ENCODE measurements at regions not wholly inside any gene's neighbourhood (a gene's known extent, or its start where the extent isn't known, plus 50 kb on each side); places are given as distances from the start of the nearest gene placed in this dataset.

DNA sequence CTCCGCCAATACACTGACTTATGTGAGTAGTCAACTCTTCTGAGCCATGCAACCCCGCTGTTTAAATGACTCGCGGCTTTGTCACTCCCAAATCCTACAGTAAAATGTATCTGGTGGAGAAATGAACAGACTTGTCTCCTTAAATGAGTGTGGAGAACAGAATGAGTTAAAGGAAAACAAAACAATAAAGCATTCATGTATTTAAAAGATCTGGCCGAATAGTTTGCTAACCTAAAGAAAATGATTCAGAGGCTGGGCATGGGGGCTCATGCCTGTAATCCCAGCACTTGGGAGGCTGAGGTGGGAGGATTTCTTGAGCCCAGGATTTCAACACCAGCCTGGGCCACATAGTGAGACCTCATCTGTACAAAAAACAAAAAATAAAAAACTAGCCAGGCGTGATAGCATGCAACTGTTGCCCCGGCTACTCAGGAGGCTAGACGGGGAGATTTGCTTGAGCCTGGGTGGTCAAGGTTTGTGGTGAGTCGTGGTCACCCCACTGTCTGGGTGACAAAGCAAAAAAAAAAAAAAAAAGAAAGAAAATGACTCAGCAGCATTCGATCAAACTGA is 86.5 kb upstream of the PFKP start:
- no peak for DNase-seq

DNA sequence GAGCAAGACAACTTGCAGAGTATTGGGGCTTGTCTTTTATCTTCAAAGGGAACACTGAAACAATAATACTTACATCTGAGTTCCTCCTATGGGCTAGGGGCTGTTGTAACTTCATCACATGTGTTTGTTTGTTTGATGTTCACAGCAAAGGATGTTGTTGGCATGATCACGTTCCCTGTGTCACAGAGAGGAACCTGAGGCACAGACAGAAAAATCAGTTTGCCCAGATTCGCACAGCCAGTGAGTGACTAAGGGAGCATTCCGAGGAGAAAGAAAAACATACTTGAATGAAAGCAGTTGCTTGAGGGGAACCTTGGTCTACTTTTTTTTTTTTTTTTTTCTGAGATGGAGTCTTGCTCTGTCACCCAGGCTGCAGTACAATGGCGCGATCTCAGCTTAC is 87.2 kb upstream of the PFKP start:
- DNase-seq: no peak

DNA sequence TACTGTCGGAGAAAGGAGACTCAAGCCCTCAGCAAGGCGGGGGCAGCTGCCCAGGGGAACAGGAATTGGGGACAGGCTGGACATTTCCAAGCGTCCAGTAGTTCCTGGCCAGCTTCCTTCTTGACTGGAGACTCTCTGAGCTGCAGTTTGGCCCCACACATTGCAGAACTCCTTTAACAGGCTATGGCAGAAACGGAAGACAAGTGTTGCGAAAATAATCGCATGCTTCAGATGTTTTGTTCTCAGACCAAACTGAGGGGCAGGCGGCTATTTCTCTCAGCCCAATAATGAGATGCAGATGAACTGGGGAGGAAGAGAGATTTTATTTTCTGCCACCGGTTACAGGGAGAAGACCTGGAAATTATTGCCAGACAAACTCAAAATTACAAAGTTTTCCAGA is 88.0 kb upstream of the PFKP start:
- no peak for DNase-seq

DNA sequence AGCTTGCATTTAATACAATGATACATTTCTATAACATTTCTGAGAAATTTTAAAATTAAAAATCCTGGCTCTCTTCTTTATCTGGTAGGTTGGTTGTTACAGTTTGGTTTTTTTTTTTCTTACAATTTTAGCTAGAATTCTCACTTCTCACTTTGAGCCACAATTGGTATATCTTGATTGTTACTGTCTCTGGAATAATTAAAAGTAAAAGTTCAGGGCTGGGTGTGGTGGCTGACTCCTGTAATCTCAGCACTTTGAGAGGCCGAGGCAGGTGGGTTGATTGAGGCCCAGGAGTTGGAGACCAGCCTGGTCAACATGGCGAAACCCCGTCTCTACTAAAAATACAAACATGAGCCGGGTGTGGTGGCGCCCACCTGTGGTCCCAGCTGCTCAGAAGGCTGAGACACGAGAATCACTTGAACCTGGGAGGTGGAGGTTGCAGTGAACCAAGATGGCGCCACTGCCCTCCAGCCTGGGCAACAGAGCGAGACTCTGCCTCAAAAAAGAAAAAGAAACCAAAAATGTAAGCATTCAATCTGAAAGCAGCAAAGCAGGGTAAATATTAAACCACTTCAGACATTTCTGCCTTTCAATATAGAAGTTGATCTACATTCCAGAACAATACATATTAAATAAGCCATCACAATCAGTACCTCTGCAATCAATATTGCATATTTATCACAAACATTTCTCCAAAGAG is 88.6 kb upstream of the PFKP start:
- no peak for DNase-seq

DNA sequence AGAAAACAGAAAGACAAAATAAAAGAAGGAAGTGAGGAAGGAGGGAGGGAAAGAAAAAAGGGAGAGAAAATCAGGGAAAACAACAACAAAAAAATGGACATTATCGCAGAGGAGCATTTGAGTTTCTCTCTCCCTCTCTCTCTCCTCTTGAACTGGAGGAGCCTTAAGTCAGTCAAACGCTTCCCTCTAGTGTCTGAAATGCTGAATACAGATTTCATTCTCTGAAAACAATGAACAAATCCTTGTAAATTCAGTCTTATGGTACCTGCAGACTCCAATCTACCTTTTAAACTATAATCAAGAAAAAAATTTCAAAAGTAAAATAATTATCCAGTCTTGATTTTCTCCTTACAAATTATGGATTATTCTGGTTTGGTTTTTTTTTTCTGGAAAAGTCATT is 89.2 kb upstream of the PFKP start:
- DNase-seq: no peak

DNA sequence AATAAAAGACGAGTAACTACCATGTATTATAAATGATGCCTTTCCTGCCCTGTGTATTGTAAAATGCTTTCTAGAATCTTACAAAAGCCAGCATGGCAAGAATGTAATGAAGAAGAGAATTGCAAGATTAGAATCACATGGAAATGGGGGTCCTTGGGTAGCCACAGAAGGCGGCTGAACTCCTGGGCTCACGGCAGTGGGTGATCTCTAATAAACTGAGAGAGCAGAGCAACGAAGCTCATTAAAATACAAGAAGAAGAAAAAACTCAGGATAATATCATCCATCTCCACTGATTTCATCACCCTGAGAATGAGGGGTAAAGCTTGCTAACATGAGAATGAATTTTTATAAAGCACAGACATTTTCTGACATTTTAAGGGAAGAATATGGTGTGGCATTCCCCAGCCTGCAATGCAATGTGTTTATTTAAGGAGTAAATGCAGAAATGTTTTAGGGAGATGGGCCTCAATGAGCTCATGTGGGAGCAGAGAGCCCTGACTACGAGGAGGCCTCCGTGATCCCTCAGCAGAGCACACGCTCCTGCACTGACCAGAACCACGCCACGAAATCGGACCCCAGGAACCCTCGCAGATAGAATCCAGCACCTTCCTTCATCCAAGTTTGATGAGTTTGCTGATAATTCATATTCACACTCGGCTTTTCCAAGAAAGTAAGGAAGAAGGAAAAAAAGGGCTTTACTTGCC is 92.7 kb upstream of the PFKP start:
- no peak for DNase-seq

DNA sequence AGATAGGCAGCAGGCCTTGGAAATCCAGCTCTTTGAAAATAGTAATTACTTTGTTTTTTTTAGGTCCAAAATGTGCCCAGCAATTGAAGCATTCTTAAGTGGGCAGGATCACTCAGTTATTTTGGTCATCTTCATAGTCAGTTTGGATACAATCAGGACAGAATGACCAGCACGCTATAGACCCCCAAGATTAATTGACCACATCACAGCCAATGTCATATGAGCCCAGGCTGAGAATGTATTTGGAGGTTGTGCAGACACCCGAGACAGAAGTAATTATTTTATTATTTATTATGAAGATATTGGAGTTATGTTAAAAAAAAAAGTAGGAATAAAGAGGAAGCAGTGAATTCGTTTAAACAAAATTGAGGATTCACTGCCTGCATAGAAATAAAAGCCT is 93.3 kb upstream of the PFKP start:
- DNase-seq: no peak

DNA sequence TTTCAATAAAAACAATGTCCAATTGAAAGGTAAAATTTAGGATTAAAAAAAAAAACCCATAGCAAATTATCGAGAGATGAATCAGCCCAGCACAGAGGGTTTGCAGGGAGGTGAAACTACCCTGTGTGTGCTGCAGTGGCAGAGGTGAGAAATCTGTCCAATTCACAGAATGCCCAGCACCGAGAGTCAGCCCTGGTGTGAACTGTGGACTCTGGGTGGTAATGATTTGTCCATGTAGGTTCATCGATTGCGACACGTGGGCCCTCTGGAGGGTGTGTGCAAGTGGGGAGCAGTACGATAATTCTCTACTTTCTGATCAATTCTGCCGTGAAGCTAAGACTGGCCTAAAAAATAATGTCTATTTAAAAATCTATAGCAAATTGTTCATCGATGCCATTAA is 94.5 kb upstream of the PFKP start:
- no peak for DNase-seq

DNA sequence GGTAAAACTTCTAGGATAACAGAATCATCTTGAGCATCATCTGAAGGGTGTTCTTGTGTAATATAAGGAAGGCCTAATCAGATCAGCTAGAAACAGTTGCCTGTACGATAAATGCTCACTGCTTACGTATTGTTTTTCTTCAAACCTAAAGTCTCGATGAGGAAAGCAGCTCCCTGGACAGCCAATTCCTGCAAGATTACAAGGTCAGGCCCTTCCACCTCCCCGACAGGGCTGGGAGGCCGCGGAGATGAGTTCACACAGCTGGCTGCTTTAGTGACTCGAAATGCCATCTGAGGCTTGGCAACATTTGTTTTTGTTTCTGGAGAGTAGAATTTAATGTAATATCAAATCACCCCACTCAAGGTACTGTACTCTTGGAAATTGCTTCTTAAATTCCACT is 95.1 kb upstream of the PFKP start:
- no peak for DNase-seq

DNA sequence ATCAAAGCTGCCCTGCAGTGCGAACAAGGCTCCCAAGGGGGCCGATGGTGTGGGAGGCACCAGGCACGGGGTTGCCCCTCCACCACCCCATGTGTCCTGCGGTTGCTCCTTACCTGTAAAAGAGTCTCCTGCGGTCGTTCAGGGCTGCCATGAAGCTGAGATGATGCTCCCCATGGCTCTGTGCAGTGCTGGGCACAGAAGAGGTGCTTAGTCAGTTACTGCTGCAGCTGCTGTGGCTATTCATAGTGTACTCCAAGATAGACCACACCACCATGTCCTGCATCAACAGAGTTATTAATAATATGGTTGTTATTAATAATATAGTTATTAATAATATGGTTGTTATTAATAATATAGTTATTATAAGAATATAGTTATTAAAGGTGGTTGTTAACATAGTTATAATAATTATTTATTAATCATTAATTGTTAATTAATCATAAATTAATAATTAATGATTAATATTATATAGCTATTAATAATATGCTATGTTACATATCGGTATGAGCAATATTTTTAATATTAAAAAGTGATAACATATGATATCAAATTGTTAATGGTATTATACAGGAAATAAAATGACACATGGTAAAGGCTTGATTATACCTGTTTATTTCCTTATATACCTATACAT is 97.0 kb upstream of the PFKP start:
- no peak for DNase-seq

DNA sequence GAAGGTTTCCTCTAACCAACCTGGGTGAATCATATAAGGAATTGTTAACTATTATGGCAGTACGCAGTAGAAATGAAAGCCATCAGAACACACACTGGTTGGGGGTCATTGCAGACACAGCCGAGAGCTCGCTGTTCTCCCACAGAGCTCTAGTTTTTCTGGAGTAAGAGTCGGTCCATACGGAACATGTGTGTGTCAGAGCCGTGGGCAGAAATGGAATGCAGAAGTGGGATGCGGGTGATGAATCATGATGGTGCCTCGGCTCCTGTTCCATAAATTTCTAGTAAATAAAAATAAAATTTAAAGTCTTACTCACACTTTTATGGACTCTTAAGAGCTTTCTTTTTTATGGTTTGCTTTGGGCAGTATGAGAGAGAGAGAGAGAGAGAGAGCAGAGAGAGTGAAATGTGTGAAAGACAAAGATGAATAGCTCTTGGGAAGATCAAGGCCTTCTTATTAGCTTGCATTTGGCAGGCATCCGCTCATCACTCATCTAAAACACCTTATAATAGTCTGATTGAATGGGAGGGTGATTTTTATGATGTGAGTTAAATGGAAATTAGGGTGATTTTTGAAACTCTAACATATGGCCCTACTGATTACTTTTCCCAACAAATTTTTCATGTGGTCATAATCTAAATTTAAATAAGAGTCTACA is 98.8 kb upstream of the PFKP start:
- no peak for DNase-seq

DNA sequence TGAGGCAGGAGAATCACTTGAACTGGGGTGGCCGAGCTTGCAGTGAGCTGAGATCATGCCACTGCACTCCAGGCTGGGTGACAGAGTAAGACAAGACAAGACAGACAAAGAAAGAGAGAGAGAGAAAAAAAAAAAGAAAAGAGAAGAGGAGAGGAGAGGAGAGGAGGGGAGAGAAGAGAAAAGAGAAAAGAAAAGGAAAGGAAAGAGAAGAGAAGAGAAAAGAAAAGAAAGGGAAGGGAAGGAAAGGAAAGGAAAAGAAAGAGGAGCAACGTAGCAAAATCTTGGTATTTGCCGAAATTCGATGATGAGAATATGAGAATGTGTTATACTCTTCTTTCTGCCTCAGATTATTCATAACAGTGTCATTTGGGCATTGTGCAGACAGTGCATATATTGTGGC is 101.2 kb upstream of the PFKP start:
- no peak for DNase-seq

DNA sequence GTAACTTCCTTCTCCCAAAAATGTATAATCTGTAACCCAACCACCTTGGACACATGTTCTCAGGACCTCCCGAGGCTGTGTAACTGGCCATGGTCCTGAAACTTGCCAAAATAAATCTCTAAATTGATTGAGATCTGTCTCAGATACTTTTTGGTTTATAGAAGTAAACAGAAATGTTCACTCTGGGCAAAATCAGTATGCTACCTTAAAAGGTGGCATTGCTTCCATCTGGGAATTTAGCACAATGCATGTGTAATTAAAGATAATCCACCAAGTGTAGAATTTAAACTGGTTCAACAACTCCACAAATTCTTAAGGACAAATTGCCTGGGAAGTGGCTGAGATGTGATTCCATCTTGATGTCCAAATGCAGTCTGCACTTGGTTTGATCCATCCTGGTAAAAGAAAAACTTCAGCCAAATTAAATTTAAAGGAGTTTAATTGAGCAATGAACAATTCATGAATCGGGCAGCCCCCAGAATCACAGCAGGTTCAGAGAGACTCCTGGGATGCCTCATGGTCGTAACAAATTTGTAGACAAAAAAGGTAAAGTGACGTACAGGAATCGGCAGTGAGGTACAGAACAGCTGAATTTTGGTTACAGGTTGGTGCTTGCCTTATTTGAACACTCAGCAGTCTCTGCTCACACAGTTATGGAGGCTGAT is 102.6 kb upstream of the PFKP start:
- DNase-seq: no peak

DNA sequence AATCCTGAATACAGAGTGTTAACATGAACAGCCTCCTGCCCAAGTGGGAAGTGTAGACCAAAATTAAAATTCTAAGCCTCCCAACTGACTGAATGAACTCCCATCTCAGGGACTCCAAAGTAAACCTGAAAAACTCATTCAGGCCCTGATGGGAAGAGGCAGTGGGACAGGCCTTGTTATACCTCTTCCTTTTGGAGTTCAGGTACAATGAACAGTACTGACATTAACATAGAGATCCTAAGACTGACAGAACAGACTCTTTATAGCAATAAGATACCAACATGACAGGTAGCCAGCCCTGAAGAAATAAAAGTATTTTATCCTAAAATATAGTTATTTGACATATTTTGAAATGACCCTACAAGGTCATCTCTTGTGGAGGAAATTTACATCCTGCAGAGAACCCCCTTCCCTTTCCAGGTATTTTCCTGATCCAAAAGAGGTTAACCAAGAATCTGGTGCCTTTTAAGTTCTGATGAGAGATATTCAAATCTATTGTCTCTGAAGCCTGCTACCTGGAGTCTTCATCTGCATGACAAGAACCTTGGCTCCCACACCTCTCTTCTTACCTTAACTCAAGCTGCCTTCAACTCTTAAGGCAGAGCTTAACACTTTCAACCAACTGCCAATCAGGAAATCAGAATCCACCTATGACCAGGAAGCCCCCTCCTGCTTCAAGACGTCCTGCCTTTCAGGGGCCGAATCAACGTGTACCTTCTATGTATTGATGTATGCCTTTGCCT is 103.3 kb upstream of the PFKP start:
- DNase-seq: no peak

DNA sequence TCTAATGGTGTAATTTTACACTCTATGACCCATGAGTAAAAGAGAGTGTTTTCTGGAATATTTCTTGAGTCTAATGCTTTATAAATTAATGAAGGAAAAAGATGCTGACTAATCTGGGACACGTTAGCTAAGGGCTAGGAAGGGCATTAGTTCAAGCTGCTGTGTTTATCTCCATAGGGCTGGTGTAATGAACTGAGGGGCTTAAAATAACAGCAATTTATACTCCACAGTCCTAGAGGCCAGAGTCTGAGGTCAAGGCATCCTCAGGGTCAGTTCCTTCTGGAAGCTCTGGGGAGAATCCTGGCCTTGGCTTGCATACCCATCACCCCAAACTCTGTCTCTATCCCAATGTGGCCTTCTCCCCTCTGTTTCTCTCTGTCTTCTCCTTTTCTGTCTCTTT is 105.2 kb upstream of the PFKP start:
- DNase-seq: no peak

DNA sequence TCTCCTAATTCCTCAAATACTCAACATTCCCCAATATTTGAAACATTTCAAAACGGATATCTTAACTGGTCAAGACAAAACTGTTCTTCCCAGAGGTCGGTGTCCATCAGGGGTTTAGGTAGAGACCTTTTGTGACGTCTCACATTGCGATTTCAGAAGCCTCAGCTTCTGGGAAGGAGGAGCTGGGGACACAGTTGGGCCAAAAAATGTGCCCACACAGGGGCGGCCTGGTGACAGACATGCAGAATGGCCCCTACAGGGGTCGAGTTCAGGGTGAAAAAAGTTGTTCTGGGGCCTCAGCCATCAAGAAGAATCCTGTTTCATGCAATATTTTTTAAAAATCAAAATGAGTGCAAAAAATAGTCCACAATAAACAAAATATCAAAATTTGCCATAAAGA is 108.7 kb upstream of the PFKP start:
- no peak for DNase-seq

DNA sequence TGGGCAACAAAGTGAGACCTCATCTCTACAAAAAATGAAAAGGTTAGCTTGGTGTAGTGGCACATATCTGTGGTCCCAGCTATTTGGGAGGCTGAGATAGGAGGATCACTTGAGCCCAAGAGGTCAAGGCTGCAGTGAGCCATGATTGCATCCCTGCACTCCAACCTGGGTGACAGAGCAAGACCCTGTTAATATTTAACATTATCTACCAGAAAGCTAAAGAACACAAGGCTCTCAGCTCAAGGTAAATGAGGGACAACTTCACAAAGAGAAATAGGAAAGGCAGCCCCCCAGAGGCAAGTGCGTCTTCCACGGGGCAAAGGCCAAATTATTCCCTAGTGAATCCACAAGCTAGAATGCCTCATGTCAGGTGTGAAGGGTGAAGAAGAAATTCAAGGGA is 109.6 kb upstream of the PFKP start:
- DNase-seq: no peak

DNA sequence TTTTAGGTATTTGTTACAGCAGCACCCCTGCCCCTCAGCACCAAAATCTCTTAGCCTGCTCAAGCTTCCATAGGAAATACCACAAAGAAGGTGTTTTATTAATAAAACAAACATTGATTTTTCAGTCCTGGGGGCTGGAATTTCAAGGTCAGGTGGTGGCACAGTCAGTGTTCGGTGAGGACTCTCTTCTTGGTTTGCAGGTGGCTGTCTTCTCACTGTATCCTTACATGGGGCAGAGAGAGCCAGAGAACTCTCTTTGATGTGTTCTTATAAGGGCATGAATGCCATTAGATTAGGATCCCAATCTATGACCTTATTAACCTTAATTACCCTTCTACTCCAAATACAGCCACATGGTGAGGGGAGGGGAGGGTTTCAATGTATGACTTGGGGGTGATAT is 112.3 kb upstream of the PFKP start:
- no peak for DNase-seq

DNA sequence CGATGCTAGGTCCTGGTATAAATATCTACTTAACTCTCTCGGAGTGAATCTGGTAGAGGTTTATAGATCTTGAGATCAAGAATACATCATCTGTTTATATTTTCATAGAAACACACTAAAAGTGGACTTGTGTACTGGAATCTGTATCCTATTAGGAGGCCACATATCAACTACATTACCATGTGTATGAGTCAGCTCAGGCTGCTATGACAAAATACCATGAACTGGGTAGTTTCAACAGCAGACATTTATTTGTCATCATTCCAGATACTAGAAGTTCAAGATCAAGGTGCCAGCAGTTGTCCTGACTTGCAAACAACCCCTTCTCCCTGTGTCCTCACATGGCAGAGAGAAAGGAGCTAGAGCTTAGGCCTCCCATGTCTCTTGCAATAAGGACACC is 113.9 kb upstream of the PFKP start:
- no peak for DNase-seq

DNA sequence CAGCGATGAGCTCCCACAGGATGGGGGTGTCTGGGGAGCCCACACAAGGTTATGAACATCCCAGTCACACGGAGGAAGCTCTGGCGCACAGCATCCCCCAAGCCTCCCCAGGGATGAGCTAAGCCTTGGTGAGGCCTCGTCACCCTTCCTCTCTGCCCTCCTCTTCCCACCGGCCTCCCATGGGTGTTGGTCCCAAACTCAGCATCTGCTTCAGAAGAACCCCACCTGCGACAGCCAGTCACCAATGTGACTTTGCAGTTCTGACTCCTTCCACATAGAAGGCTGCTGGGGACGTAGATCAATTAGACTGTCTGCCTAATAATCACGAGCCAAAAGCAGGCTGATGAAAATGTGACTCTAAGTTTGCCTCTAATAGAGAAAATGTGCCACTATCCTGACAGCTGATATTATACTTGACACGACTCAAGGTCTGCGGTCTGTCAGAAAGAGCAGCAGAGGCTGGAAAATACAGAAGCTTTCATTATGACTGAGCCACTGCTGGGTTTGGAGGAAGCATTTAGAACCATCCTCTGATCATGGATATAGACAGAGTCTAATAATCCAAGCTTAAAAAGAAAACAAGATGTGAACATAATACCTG is 116.0 kb upstream of the PFKP start:
- DNase-seq: no peak

DNA sequence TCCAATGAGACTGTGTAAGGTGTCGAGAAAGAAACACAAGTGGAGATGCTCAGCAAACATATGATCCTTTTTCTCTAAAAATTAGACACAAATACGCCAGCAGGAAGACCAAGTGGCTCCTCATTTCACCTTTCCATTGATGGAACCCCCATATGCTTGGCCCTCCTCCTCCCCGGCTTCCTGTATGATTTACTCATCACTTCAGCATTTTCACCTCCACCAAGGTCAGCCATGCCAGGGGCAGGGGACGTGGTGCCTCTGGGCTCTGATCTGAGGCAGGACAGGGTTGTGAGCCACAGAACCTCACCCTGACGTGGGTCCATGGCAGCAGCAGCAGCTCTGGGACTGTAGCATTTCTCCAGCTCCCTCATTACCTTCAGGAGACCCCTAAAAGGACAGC is 116.8 kb upstream of the PFKP start:
- no peak for DNase-seq
